H9 (cell line): ENCODE measurements at regions not wholly inside any gene's neighbourhood (a gene's known extent, or its start where the extent isn't known, plus 50 kb on each side); places are given as distances from the start of the nearest gene placed in this dataset.

ENCODE experiments used
- DNase-seq: peaks from one replicate; pipeline ENCODE4 v3.0.0-alpha.2; 2017
- H2AFZ ChIP-seq: one replicate; pipeline ENCODE4 v1.6.1; 2013; ENCODE audit warnings: mild to moderate bottlenecking, low read length, control low read depth, moderate library complexity
- H2AK5ac ChIP-seq: 2 replicates; pipeline ENCODE4 v1.6.1; 2013; ENCODE audit warnings: low read length, control low read depth, mixed read lengths; ENCODE audit not compliant: insufficient read length
- H2BK120ac ChIP-seq: one replicate; pipeline ENCODE4 v1.6.1; 2013; ENCODE audit warnings: low read depth, mild to moderate bottlenecking, low read length, control low read depth, inconsistent platforms; ENCODE audit not compliant: poor library complexity, severe bottlenecking
- H2BK12ac ChIP-seq: 2 replicates; pipeline ENCODE4 v1.6.1; 2013; ENCODE audit warnings: low read length, control low read depth, mixed read lengths, low read depth; ENCODE audit not compliant: insufficient read length
- H2BK15ac ChIP-seq: 2 replicates; pipeline ENCODE4 v1.6.1; 2013; ENCODE audit warnings: low read depth, low read length, control low read depth
- H2BK20ac ChIP-seq: one replicate; pipeline ENCODE4 v1.6.1; 2013; ENCODE audit warnings: low read depth, mild to moderate bottlenecking, low read length, control low read depth, inconsistent platforms; ENCODE audit not compliant: poor library complexity, severe bottlenecking
- H2BK5ac ChIP-seq: 2 replicates; pipeline ENCODE4 v1.6.1; 2013; ENCODE audit warnings: low read length, control low read depth, mixed read lengths; ENCODE audit not compliant: insufficient read length
- H3K14ac ChIP-seq: 2 replicates; pipeline ENCODE4 v1.6.1; 2013; ENCODE audit warnings: low read length, control low read depth; ENCODE audit not compliant: insufficient read depth
- H3K18ac ChIP-seq: 2 replicates; pipeline ENCODE4 v1.6.1; 2013; ENCODE audit warnings: low read depth, mild to moderate bottlenecking, mixed read lengths, low read length, control low read depth; ENCODE audit not compliant: insufficient read length
- H3K23ac ChIP-seq: 2 replicates; pipeline ENCODE4 v1.6.1; 2013; ENCODE audit warnings: low read length, control low read depth, mixed read lengths, low read depth; ENCODE audit not compliant: insufficient read length
- H3K23me2 ChIP-seq: 2 replicates; pipeline ENCODE4 v1.6.1; 2013; ENCODE audit warnings: low read depth, mild to moderate bottlenecking, mixed read lengths, low read length, control low read depth; ENCODE audit not compliant: insufficient read length, poor library complexity, severe bottlenecking
- H3K27ac ChIP-seq: 2 replicates; pipeline ENCODE4 v1.5.1; 2013; ENCODE audit warnings: low read length, control low read depth, mixed read lengths, low read depth; ENCODE audit not compliant: insufficient read length
- H3K27me3 ChIP-seq: 2 replicates; pipeline ENCODE4 v1.6.1; 2013; ENCODE audit warnings: low read length, control low read depth, inconsistent platforms; ENCODE audit not compliant: insufficient read depth
- H3K4ac ChIP-seq: 2 replicates; pipeline ENCODE4 v1.6.1; 2013; ENCODE audit warnings: low read depth, mild to moderate bottlenecking, control low read depth, inconsistent platforms, low read length, moderate library complexity
- H3K4me1 ChIP-seq: 2 replicates; pipeline ENCODE4 v1.6.1; 2013; ENCODE audit warnings: low read length, control low read depth, inconsistent platforms; ENCODE audit not compliant: insufficient read depth
- H3K4me2 ChIP-seq: 2 replicates; pipeline ENCODE4 v1.6.1; 2013; ENCODE audit warnings: low read length, control low read depth, mixed read lengths; ENCODE audit not compliant: insufficient read length, insufficient read depth
- H3K56ac ChIP-seq: 2 replicates; pipeline ENCODE4 v1.6.1; 2013; ENCODE audit warnings: low read depth, mild to moderate bottlenecking, mixed read lengths, low read length, control low read depth; ENCODE audit not compliant: insufficient read length
- H3K79me1 ChIP-seq: 2 replicates; pipeline ENCODE4 v1.6.1; 2013; ENCODE audit warnings: low read depth, mild to moderate bottlenecking, moderate library complexity, low read length, control low read depth, inconsistent platforms; ENCODE audit not compliant: insufficient read depth, poor library complexity, severe bottlenecking
- H3K79me2 ChIP-seq: 2 replicates; pipeline ENCODE4 v1.6.1; 2013; ENCODE audit warnings: low read length, control low read depth, inconsistent platforms; ENCODE audit not compliant: insufficient read depth
- H3K9ac ChIP-seq: 2 replicates; pipeline ENCODE4 v1.6.1; 2013; ENCODE audit warnings: low read length, control low read depth, mixed read lengths; ENCODE audit not compliant: insufficient read length; ENCODE audit errors: extremely low read depth
- H3K9me3 ChIP-seq: one replicate; pipeline ENCODE4 v1.6.1; 2013; ENCODE audit warnings: low read depth, low read length, inconsistent platforms; ENCODE audit not compliant: control insufficient read depth
- H3T11ph ChIP-seq: one replicate; pipeline ENCODE4 v1.6.1; 2013; ENCODE audit warnings: mild to moderate bottlenecking, low read length, control low read depth, inconsistent platforms
- H4K20me1 ChIP-seq: one replicate; pipeline ENCODE4 v1.6.1; 2013; ENCODE audit not compliant: control insufficient read depth, insufficient read length, insufficient read depth
- H4K5ac ChIP-seq: 2 replicates; pipeline ENCODE4 v1.6.1; 2013; ENCODE audit warnings: low read depth, mild to moderate bottlenecking, mixed read lengths, low read length, control low read depth; ENCODE audit not compliant: insufficient read length
- H4K8ac ChIP-seq: replicated peaks from 2 replicates; pipeline ENCODE4 v1.6.1; 2013; ENCODE audit warnings: low read length, control low read depth, mixed read lengths, low read depth; ENCODE audit not compliant: insufficient read length
- H4K91ac ChIP-seq: 2 replicates; pipeline ENCODE4 v1.6.1; 2013; ENCODE audit warnings: low read depth, mild to moderate bottlenecking, moderate library complexity, mixed read lengths, low read length, control low read depth; ENCODE audit not compliant: insufficient read length
- H3K27ac Mint-ChIP-seq, 3 experiments: 2 replicates in 2 of 3; 3 replicates in 1 of 3; pipeline ENCODE4 v1.8.0; 2020 to 2021; ENCODE audit warnings: mixed read lengths in 3 of 3, mild to moderate bottlenecking in 1 of 3, moderate library complexity in 1 of 3
- H3K27me3 Mint-ChIP-seq: 2 replicates; pipeline ENCODE4 v1.8.0; 2021; ENCODE audit warnings: low read depth, mild to moderate bottlenecking, moderate library complexity, mixed read lengths
- H3K36me3 Mint-ChIP-seq, 3 experiments: 2 replicates in 2 of 3; 3 replicates in 1 of 3; pipeline ENCODE4 v1.8.0; 2020 to 2021; ENCODE audit warnings: low read depth in 3 of 3, mixed read lengths in 3 of 3; ENCODE audit not compliant: insufficient read depth in 1 of 3
- H3K4me1 Mint-ChIP-seq, 2 experiments: 2 replicates each; pipeline ENCODE4 v1.8.0; 2020; ENCODE audit warnings: mixed read lengths in 2 of 2
- H3K4me3 Mint-ChIP-seq, 2 experiments: 2 replicates in 1 of 2; 3 replicates in 1 of 2; pipeline ENCODE4 v1.8.0; 2020 to 2021; ENCODE audit warnings: mild to moderate bottlenecking in 2 of 2, mixed read lengths in 2 of 2, moderate library complexity in 1 of 2
- H3K9me3 Mint-ChIP-seq, 2 experiments: 2 replicates in 1 of 2; 3 replicates in 1 of 2; pipeline ENCODE4 v1.8.0; 2020; ENCODE audit warnings: mild to moderate bottlenecking in 2 of 2, mixed read lengths in 2 of 2, moderate library complexity in 1 of 2
- WGBS: extraction: QIAGEN DNeasy Blood & Tissue Kit; methylation state at CpG from one replicate; pipeline ENCODE4 v1.1.7; 2013; ENCODE audit warnings: missing lambda C conversion rate, low lambda C conversion rate, mixed read lengths; ENCODE audit not compliant: insufficient read length; ENCODE audit errors: extremely low coverage; 5-methylcytosine and 5-hydroxymethylcytosine counted together
- TF ChIP-seq, protein P1 (sequence below): fragments of 200-600 bp; sonication (generic); conservative IDR thresholded peaks from 3 replicates; pipeline ENCODE4 v1.8.0; 2021; ENCODE audit warnings: antibody characterized with exemption, mild to moderate bottlenecking

DNA sequence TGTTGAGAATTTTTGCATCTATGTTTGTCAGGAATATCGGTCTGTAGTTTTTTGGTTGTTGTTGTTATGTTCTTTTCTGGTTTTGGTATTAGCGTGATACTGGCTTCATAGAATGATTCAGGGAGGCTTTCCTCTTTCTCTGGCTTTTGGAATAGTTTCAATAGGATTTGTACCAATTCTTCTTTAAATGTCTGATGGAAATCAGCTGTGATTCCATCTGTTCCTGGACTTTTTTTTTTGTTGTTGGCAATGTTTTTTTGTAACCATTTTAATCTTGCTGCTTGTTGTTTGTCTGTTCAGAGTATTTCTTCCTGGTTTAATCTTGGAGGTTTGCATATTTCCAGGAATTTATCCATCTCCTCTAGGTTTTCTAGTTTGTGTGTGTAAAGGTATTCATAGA is 81.5 kb upstream of the GK2 start:
- Histone ChIP-seq H2BK12ac (no peak overlapping the region), H3K79me1 (no peaks in the 10 kb centered on the region), H4K91ac (no peak overlapping the region), H3K23me2 (no peaks in the 10 kb centered on the region), H3K4ac (no peak overlapping the region), H3K27me3 (no peaks in the 10 kb centered on the region), H3K4me2 (no peak overlapping the region), H2BK20ac (no peak overlapping the region), H3K4me1 (no peaks in the 10 kb centered on the region), H3K23ac (no peak overlapping the region), H4K20me1 (no peaks in the 10 kb centered on the region), H3T11ph (no peak overlapping the region), H3K14ac (no peak overlapping the region), H2BK120ac (no peak overlapping the region), H4K5ac (no peak overlapping the region), H2AK5ac (no peak overlapping the region), H3K9me3 (no peaks in the 10 kb centered on the region), H3K79me2 (no peaks in the 10 kb centered on the region), H2BK5ac (no peak overlapping the region), H3K56ac (no peak overlapping the region), H3K18ac (no peak overlapping the region), H2AFZ (no peak overlapping the region), H4K8ac (no peak overlapping the region), H3K9ac (no peak overlapping the region), H2BK15ac (no peak overlapping the region), H3K27ac (no peak overlapping the region)
- Mint-ChIP-seq H3K27ac (no peak overlapping the region), H3K36me3 (peaks cover 0 to 2% (median 0%) of the 10 kb centered on the region in 3 experiments; a peak in 1 of 7 replicates), H3K9me3 (peaks cover 0 to 2% of the 10 kb centered on the region in 2 experiments; a peak in 2 of 5 replicates), H3K27me3 (no peaks in the 10 kb centered on the region), H3K4me3 (no peak overlapping the region), H3K4me1 (peaks cover 0 to 4% of the 10 kb centered on the region in 2 experiments; a peak in 1 of 4 replicates)
- WGBS = no CpG with 5 or more reads among the region's 2 CpGs
- TF ChIP-seq, protein P1, sequence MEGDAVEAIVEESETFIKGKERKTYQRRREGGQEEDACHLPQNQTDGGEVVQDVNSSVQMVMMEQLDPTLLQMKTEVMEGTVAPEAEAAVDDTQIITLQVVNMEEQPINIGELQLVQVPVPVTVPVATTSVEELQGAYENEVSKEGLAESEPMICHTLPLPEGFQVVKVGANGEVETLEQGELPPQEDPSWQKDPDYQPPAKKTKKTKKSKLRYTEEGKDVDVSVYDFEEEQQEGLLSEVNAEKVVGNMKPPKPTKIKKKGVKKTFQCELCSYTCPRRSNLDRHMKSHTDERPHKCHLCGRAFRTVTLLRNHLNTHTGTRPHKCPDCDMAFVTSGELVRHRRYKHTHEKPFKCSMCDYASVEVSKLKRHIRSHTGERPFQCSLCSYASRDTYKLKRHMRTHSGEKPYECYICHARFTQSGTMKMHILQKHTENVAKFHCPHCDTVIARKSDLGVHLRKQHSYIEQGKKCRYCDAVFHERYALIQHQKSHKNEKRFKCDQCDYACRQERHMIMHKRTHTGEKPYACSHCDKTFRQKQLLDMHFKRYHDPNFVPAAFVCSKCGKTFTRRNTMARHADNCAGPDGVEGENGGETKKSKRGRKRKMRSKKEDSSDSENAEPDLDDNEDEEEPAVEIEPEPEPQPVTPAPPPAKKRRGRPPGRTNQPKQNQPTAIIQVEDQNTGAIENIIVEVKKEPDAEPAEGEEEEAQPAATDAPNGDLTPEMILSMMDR = no peak
- DNase-seq = no peak
